GM23338 (cell line): ENCODE measurements at regions not wholly inside any gene's neighbourhood (a gene's known extent, or its start where the extent isn't known, plus 50 kb on each side); places are given as distances from the start of the nearest gene placed in this dataset.

ENCODE experiments used
- ATAC-seq: fragments of 200-7000 bp; cut with Tn5 transposase; 3 replicates; pipeline ENCODE4 v1.9.1; 2020
- DNase-seq: peaks from one replicate; pipeline ENCODE4 v3.0.0-alpha.2; 2015; ENCODE audit warnings: low spot score
- H2AFZ ChIP-seq: fragments of 200-600 bp; sonication (generic); 2 replicates; pipeline ENCODE4 v1.8.0; 2016; ENCODE audit warnings: antibody characterized with exemption, mild to moderate bottlenecking, moderate library complexity
- H3F3A ChIP-seq: fragments of 200-600 bp; sonication (generic); replicated peaks from 2 replicates; pipeline ENCODE4 v1.8.0; 2017; ENCODE audit warnings: antibody characterized with exemption, mixed run types, low read depth
- H3K27ac ChIP-seq: fragments of 200-600 bp; sonication (generic); 2 replicates; pipeline ENCODE4 v1.6.1; 2016; ENCODE audit warnings: low read depth
- H3K27me3 ChIP-seq: fragments of 200-600 bp; sonication (generic); 2 replicates; pipeline ENCODE4 v1.8.0; 2016; ENCODE audit warnings: mild to moderate bottlenecking, mixed run types, moderate library complexity; ENCODE audit not compliant: insufficient read depth
- H3K36me3 ChIP-seq: fragments of 200-600 bp; sonication (generic); 2 replicates; pipeline ENCODE4 v1.8.0; 2016; ENCODE audit warnings: mild to moderate bottlenecking; ENCODE audit not compliant: insufficient read depth
- H3K4me1 ChIP-seq: fragments of 200-600 bp; sonication (generic); 2 replicates; pipeline ENCODE4 v1.8.0; 2016; ENCODE audit warnings: mild to moderate bottlenecking, moderate library complexity; ENCODE audit not compliant: insufficient read depth
- H3K4me2 ChIP-seq: fragments of 200-600 bp; sonication (generic); 2 replicates; pipeline ENCODE4 v1.7.1; 2017; ENCODE audit warnings: mixed run types
- H3K4me3 ChIP-seq: fragments of 200-600 bp; sonication (generic); 2 replicates; pipeline ENCODE4 v1.6.1; 2016; ENCODE audit warnings: mixed run types
- H3K79me2 ChIP-seq: fragments of 200-600 bp; sonication (generic); replicated peaks from 2 replicates; pipeline ENCODE4 v1.8.0; 2017; ENCODE audit warnings: mild to moderate bottlenecking; ENCODE audit not compliant: insufficient read depth
- H3K9me2 ChIP-seq: fragments of 200-600 bp; sonication (generic); 2 replicates; pipeline ENCODE4 v1.8.0; 2017; ENCODE audit not compliant: insufficient read depth
- H4K20me1 ChIP-seq: fragments of 200-600 bp; sonication (generic); replicated peaks from 2 replicates; pipeline ENCODE4 v1.8.0; 2017; ENCODE audit warnings: mild to moderate bottlenecking; ENCODE audit not compliant: insufficient read depth
- H3K27ac Mint-ChIP-seq: 2 replicates; pipeline ENCODE4 v1.8.0; 2020; ENCODE audit warnings: inconsistent platforms, mild to moderate bottlenecking, moderate library complexity, mixed read lengths
- H3K27me3 Mint-ChIP-seq: 3 replicates; pipeline ENCODE4 v1.8.0; 2022; ENCODE audit warnings: low read depth, mild to moderate bottlenecking, moderate library complexity, mixed read lengths, inconsistent platforms; ENCODE audit not compliant: insufficient read depth, poor library complexity
- H3K36me3 Mint-ChIP-seq: 3 replicates; pipeline ENCODE4 v1.8.0; 2021; ENCODE audit warnings: low read depth, mild to moderate bottlenecking, inconsistent platforms, moderate library complexity, mixed read lengths
- H3K4me1 Mint-ChIP-seq: 3 replicates; pipeline ENCODE4 v1.8.0; 2020; ENCODE audit warnings: mild to moderate bottlenecking, inconsistent platforms, mixed read lengths
- H3K4me3 Mint-ChIP-seq: 3 replicates; pipeline ENCODE4 v1.8.0; 2021; ENCODE audit warnings: moderate library complexity, mild to moderate bottlenecking, inconsistent platforms, mixed read lengths
- H3K9me3 Mint-ChIP-seq: 3 replicates; pipeline ENCODE4 v1.8.0; 2020; ENCODE audit warnings: moderate library complexity, mild to moderate bottlenecking, inconsistent platforms, mixed read lengths
- CTCF ChIP-seq, 2 experiments: fragments of 200-600 bp in 1 of 2; sonication (generic) in 1 of 2; conservative IDR thresholded peaks; 2 replicates each; pipeline versions ENCODE4 v1.5.1 to v1.6.1; 2016 to 2017; ENCODE audit warnings: antibody characterized with exemption in 2 of 2, low read depth in 2 of 2, mild to moderate bottlenecking in 2 of 2, moderate library complexity in 1 of 2
- REST ChIP-seq: IDR thresholded peaks from one replicate; pipeline ENCODE4 v1.6.1; 2018; ENCODE audit warnings: antibody characterized with exemption; ENCODE audit not compliant: unreplicated experiment
- ZNF114 ChIP-seq: fragments of 250-450 bp; sonication (Bioruptor Pico); IDR thresholded peaks from 2 replicates; pipeline ENCODE4 v1.5.0; 2020; ENCODE audit warnings: mild to moderate bottlenecking, moderate library complexity
- ZNF331 ChIP-seq: fragments of 250-450 bp; sonication (Bioruptor Pico); IDR thresholded peaks from 2 replicates; pipeline ENCODE4 v1.5.0; 2020; ENCODE audit warnings: low read depth, mild to moderate bottlenecking, moderate library complexity
- ZNF462 ChIP-seq: fragments of 250-450 bp; sonication (Bioruptor Pico); IDR thresholded peaks from 2 replicates; pipeline ENCODE4 v1.5.0; 2020; ENCODE audit warnings: mild to moderate bottlenecking, moderate library complexity

GRCh38 chr16:76900285-76901263 is 290.4 kb upstream of the MON1B start (continued):
- no peak for TF ChIP-seq ZNF462 (CRISPR knock-in tag)
- TF ChIP-seq ZNF331 (CRISPR knock-in tag), result no peak
- no peak for TF ChIP-seq ZNF114
- no peak for TF ChIP-seq CTCF (conservative IDR thresholded peaks at IDR 0.05; ENCODE audit: low read depth in 2 of 2)

GRCh38 chr16:76906552-76906951 is 284.4 kb upstream of the MON1B start:
- Mint-ChIP-seq H3K4me1 (no peaks in the 10 kb centered on the region), H3K27me3 (no peaks in the 10 kb centered on the region), H3K4me3 (no peak overlapping the region), H3K27ac (no peak overlapping the region), H3K36me3 (no peaks in the 10 kb centered on the region), H3K9me3 (peaks cover 35% of the 10 kb centered on the region; the same call in 2 of the 3 replicates)
- Histone ChIP-seq H2AFZ (no peak overlapping the region), H4K20me1 (no peaks in the 10 kb centered on the region), H3K4me2 (no peak overlapping the region), H3K36me3 (no peaks in the 10 kb centered on the region), H3K9me2 (no peaks in the 10 kb centered on the region), H3K27me3 (no peaks in the 10 kb centered on the region), H3K4me1 (no peaks in the 10 kb centered on the region), H3K27ac (no peak overlapping the region), H3K4me3 (no peak overlapping the region), H3K79me2 (no peaks in the 10 kb centered on the region), H3F3A (no peaks in the 10 kb centered on the region)
- ATAC-seq (no peak), DNase-seq (no peak)
- no peak for TF ChIP-seq REST
